UCSD-AML1 (cell line): ENCODE measurements at regions not wholly inside any gene's neighbourhood (a gene's known extent, or its start where the extent isn't known, plus 50 kb on each side); places are given as distances from the start of the nearest gene placed in this dataset.

ENCODE experiments used
- DNase-seq: peaks from one replicate; lab custom pipeline; 2025; ENCODE audit not compliant: unreplicated experiment; lab: John Stamatoyannopoulos, UW

- DNase-seq: no peak
Observed at GRCh38 chr15:53462651-53463050, 296.8 kb downstream of the WDR72 start.

- DNase-seq: no peak
Observed at GRCh38 chr15:53461677-53462076, 297.8 kb downstream of the WDR72 start.

- DNase-seq: no peak
Observed at GRCh38 chr15:53458736-53459135, 300.7 kb downstream of the WDR72 start.

- DNase-seq: no peak
Observed at GRCh38 chr15:53457479-53457878, 302.0 kb downstream of the WDR72 start.

GRCh38 chr15:53454843-53455721, 304.4 kb downstream of the WDR72 start:
- DNase-seq: no peak

GRCh38 chr15:53454535-53454842, 305.0 kb downstream of the WDR72 start:
- no peak for DNase-seq

- DNase-seq: no peak
Observed at GRCh38 chr15:53453253-53454105, 306.0 kb downstream of the WDR72 start.

- DNase-seq: no peak
Observed at GRCh38 chr15:53448232-53449015, 311.0 kb downstream of the WDR72 start.

- DNase-seq: no peak
Observed at GRCh38 chr15:53447742-53448141, 311.7 kb downstream of the WDR72 start.

GRCh38 chr15:53447053-53447574, 312.3 kb downstream of the WDR72 start:
- DNase-seq: no peak

- DNase-seq: no peak
Observed at GRCh38 chr15:53446376-53446775, 313.1 kb downstream of the WDR72 start.

- no peak for DNase-seq
Observed at GRCh38 chr15:53445531-53445930, 313.9 kb downstream of the WDR72 start.

GRCh38 chr15:53437985-53438841, 321.2 kb downstream of the WDR72 start:
- DNase-seq: no peak

- DNase-seq: no peak
Observed at GRCh38 chr15:53437366-53437765, 322.1 kb downstream of the WDR72 start.

- no peak for DNase-seq
Observed at GRCh38 chr15:53434174-53434678, 325.2 kb downstream of the WDR72 start.

GRCh38 chr15:53416219-53416940, 343.1 kb downstream of the WDR72 start:
- no peak for DNase-seq

- no peak for DNase-seq
Observed at GRCh38 chr15:53414167-53414566, 345.3 kb downstream of the WDR72 start.

- no peak for DNase-seq
Observed at GRCh38 chr15:53412542-53412941, 346.9 kb downstream of the WDR72 start.

- no peak for DNase-seq
Observed at GRCh38 chr15:53404930-53405493, 354.5 kb downstream of the WDR72 start.
